IPS-NIHi11 (cell line): ENCODE measurements at regions not wholly inside any gene's neighbourhood (a gene's known extent, or its start where the extent isn't known, plus 50 kb on each side); places are given as distances from the start of the nearest gene placed in this dataset.
A peak's percentile ranks its signal among the peaks of the same experiment; 100 is the strongest.

ENCODE experiments used
- DNase-seq: peaks from one replicate; pipeline ENCODE4 v3.0.0; 2012; ENCODE audit warnings: mixed read lengths, low spot score

DNA sequence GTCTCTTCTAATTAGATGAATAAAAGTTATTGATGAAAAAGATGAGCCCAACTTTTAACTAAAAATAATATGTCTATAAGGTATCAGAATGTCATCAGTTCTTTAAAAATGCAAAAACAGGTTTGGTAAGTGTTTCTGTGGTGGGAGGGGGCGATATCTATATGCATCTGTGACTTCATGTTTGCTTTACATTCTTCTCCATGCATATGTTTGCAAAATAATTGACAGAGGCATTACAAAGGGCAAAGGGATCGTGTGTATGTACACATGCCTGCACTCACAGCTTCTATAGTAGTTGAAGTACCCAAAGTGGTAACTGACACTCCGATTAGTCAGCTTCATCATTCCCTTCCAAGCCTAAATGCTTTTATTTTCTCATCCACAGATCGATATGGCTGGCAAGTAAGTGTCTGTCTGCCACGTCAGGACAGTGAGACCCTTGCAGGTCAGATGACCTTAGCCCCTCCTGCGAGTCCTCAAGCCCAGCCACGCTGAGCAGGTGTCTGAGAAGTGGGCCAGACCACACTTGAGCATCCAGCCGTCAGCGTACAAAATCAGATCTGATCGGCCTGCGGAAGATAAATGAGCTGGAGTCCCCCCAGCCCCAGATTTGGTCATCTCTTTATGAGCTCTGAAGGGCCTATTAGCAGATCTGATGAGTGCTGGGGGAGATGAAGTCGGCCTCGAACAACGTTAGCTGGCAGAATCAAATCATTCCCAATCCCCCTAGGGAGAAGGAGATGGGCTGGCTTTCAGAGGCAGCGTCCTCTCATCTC is 369.1 kb downstream of the MAFB start:
- no peak for DNase-seq

DNA sequence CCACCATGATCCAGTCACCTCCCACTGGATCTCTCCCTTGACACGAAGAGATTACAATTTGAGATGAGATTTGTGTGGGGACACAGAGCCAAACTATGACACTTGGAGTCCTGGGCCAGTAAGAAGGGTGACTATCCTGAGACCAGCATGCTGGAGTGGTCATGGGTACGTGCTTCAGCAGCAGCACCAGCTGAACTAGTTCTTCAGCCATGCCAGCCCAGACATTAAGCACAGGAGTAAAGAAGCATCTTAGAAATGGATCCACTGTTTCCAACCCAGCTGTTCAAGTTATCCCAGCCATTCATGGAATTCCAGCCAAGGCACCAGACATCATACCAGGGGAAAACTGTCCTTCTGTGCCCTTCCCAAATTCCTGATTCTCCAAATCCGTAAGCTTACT is 370.0 kb downstream of the MAFB start:
- no peak for DNase-seq

DNA sequence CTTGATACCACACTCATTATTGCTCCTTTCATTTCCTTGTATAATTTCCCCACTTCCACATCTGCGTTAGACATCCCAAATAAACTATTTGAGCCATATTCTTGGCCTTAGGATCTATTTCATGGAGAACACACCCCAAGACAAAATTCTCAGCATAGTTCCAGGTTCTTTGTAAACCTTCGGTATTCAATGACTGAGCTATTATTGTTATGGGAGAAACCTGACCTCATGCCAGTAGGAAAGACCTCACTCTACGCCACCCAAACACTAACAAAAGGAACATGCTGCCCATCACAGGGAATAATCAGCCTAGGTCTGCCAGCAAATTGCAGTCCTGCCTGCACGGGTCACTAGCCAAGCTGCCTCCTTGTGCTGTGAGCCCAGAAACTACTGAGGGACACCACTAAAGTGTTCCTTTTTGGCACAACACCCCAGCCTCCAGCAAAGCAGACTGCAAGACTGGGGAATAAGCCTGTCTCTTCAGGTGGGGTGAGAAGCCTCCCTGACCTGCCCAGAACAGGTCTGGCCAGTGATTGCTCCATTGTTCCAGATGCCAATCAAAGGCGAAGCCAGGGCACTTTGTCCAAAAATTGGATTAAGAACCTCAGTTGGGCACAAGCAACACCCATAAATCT is 371.8 kb downstream of the MAFB start:
- DNase-seq = no peak

DNA sequence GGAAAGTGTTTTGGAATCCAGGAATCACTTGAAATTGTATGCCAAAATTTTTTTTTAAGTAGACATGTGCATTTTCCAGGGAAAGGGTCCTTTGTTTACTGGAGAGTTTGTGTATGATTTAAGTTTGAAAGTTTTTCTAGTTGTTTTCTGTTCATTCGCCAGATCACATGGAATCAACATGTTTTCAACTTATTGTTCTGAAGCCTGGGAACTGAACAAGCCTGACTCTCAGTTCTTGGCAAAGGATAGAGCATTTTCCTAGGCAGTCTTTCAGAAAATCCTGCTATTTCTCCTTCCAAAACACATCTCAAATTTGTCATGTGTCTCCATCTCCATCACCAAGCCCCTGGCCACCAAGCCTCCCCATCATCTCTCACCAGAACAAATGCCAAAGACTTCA is 374.8 kb downstream of the MAFB start:
- DNase-seq = no peak

DNA sequence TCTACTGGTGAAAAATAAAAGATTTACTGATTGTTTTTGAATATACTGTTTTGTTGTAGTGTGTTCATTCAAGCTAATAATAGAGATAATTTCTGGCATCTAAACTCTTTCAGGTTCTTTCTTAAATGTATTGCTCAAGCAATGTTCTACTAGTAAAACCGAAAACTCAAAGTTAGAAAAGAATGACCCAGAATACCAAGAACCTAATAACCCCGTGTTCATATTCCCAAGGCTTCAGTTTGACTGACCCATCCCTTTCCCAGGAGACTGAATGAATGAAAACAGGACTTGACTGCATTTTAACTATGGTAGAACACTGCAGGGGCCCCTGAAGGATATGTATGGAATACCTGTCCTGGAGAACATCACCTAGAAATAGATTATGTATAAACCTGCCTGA is 375.3 kb downstream of the MAFB start:
- no peak for DNase-seq

DNA sequence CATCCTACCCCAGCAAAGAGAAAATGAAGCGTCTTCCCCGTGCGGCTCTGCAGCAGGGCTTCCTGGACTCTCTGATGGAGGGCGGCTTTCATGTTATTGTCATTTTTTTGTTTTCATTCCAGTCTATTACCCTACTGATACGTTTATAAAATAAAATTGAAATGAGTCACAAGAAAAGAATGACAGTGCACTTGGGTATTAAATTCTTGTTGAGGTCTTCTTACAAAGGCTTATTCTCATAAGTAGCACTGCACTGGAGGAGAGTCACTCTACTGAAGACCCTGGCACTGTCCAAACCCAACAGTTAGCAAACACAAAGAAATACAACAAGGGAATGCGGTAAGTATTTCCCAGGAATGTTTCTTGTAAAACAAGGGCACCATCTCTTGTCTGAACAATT is 379.3 kb downstream of the MAFB start:
- DNase-seq = no peak

DNA sequence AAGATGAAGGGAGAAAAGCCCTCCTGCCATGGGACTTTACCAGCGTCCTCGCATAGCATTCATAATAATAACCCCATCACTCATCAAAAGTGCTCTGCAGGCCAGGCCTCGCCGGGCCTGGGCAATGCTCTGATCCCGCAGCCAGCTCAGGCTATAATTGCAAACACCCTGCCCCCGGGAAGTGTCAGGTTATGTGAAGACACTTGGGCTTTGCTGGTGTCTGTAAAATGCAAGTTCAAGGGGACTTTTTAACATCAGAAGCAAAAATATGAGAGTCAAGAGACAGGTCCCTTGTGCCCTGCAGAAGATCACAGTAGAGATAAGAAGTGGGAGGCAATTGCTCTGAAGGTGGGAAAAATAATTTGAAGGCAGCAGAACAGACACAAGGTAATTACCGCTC is 381.0 kb downstream of the MAFB start:
- DNase-seq = no peak

DNA sequence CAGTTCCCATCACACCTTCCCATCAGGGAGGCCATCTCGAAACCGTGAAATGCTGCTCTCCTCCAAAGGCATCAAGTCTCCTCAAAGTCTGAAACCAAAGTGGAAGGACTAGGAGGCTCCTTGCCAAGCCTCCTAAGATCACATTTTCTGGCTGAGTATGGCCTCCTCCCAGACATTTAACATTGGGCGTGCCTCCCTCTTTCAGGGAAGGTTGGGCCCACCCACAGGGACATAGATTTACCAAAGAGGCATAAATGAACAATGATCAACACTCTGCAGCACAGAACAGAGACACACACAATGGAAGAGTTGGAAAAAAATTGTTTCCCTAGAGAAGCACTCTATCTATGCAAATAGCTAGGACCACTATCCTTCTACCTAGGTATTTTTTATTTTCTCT is 381.8 kb downstream of the MAFB start:
- no peak for DNase-seq

DNA sequence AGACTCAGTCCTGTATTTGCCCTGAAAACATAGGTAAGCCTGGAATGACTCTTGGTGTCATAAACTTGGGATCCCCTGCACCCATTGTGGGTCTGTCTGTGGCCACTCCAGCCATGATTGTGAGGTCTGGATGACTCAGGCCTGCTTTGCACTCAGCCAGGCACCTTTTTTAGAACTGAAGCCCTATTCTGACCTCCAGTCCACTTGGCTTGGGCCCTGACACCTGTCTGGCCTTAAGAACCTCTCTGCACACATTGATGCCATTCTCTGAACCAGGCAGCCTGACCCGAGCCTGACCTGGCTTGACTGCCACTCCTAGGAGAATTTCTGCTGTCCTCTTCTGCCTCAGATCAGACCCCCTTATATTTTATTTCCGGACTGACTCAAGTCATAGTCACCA is 383.7 kb downstream of the MAFB start:
- DNase-seq = no peak

DNA sequence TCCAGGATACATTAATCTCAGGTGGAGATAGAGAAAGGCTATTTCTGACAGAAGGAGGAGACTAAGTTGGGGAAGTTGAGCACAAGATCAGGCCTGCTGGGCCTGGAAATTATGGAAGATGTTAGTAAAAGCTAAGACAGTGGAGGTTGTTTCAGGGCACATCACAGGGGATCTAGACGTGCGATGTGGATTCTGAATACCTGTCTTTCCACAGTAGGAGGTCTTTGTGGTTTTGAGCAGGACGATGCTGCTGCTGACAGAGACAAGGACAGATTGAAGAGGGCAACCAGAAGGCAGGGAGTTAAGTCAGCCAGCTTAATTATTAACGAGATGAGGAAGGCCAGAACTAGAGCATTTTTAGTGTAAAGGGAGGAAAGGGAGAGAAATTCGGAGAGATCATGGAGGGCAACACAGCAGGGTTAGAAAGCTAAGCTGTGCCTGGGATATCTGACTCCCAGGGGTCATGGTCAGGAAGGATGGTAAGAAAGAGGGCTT is 384.9 kb downstream of the MAFB start:
- DNase-seq = no peak

DNA sequence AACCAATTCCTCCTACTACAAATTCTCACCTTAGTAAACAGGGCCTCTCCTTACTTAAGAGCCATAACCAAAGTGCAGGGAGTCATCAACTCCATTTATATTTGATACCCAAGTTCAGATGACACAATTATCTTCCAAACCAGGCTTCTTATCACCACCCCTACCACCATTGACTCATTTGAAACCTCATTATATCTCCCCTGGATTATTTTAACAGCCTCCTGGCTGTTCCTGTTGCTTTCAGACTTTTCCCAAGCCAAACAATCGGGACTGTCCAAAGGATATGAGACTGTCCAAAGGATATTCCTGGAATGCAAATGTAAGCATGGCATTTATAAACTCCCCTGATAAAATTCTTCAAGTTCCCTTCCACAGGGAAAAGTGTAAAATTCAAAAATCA is 394.3 kb downstream of the MAFB start:
- no peak for DNase-seq

DNA sequence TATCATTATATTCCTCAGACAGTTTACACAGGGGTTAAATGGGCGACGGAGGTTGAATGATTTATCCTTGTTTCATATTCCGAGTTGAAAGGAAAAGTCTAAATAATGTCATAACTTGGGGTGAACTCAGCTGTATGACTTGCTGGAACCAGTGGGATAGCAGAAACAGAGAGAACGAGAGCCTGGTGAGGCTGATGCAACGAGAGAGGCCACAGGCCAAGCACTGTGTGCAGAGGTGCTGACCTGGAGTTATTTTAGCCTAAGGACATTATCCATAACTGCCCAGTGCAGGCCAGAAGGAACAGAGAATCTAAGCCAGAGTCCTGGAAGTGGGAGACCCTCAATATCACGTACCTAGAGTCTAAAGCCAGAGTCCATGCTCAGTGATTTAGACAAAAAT is 394.9 kb downstream of the MAFB start:
- no peak for DNase-seq

DNA sequence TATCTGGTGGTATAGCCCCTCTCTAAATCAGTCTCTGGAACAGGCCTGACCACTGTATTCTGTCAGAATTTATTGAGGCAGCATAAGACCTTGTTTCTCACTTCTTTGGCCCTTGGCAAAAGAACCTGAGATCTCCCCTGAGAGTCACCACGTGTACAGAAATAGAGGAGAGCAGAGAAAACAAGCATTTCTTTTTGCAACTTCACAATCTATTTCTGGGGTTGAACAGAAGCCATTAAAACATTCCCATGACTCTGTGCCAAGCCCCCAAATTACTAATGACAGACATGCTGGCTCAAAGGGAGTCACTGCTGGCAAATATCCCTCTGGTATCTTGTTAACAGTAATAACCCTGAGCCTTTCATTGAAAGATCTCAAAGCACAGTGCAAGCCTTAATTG is 395.3 kb downstream of the MAFB start:
- no peak for DNase-seq

DNA sequence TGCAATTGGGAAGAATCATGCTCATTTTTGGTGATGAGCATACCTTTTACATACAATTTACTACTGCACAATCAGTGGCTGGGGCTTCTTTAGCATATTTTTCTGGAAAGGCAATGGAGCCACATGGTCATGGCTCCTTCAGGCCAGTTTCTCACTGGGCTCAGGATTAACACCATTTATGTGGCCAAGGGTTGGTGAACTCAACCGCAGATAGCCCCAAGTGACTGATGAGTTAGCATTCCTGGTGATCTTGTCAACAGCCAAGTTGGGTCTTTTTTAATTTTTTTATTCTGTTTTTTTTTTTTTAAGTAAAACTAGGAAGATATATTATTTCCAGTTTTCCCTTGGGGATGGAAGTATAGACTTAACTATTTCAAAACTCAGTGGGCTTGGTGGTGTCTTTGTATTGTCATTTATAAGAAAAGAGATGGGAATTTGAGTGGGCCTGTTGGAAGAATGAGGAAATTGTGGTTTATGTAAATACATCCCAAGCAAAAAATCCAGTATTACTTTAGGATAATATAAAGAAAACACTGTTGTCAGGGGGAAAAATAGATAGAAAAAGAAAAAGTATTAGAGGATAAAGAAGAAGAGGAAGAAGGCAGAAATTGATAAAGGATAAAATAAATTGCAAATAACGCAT is 397.4 kb downstream of the MAFB start:
- no peak for DNase-seq

DNA sequence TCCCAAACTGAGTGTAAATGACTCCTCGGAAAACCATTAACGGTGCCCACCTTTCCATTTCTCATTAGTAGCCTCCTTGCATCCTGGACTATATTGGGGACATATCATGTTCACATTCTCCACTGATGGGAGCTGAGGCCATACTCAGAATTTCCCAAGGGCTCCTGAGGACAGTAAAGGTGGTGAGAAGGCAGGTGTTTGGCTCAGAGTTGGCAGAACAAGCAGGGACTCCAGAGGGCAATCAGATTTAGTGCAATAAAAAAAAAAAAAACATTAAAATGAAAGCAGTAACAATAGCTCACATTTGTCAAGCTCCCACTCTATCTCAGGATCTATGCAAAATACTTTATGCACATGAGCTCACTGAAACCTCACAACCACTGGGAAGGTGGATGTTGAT is 401.4 kb downstream of the MAFB start:
- no peak for DNase-seq

DNA sequence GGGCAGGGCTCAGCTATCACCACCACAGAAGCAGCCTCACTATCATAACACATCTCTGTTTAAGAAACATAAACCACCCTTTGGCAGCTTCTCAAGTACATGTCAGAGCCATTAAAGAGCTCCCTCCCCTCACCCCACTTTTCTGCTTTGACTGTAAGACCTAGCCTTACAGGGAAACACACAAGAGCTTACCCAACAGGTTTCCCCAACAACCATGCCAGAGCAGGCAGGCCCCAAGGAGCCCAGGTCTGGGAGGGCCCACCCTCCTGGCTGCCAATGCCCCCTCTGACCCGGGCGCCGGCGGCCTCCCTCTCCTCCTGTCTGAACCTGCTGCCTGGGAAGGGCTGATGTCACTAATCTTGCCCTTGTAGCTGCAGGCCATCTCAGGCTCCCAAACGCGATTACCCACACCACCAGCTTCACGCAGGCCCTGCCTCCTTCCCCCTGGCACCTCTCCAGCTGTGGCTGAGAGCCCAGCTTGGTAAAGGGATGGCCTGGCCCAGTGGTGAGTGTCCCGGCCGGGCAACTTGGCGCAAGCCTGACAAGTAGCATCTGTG is 402.0 kb downstream of the MAFB start:
- no peak for DNase-seq

DNA sequence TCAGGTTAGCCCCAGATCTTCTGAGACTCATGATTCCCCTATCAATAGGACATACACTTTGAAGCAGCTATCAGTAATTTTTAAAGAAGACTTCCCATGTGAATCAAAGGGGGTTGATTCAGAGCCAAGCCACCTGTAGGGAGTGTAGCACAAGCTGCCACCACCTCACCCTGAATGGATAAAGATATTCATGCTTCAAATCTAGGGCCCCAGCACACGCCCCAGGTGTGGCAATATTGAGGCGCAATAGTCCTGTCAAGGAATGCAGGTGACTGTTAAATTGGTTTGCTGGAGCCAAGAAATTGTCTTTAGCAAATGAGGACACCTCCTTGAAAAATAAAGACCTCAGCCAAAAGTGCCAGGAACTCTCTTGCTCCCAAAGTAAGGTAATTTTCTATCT is 404.4 kb downstream of the MAFB start:
- DNase-seq = no peak

DNA sequence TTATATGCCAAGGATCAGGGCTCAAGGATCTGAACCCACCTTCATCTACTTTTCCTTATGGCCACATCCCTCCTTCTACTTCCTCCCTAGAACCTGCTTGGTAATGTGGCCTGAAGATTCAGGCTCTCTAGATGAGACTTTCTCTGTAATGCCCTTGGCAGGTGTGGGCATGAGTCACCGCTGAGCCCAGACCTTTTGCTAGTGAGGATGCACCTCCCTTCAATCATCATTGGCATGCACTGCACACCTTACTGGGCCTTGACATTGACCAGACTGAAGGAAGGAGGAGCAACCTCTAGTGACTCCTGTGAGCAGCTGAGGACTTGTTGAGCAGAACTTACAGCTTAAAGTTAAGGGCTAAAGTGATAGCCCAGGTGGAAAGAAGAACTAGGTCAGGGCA is 405.3 kb downstream of the MAFB start:
- DNase-seq = no peak

DNA sequence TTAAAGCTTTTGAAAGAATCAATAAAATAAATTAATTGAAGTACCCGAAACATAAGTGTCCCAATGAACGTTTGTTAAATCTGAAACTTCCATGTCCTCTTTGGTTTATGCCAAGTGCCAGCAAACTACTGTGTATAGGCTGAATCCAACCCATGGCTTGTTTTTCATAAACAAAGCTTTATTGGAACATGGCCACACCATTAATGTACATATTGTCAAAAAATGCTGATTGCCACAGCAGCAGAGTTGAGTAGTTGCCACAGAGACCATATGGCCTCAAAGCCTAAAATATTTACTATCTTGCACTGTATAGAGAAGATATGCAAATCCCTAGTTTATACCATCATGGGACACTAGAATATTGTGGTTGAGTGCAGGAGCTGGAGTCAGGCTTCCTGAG is 406.1 kb downstream of the MAFB start:
- DNase-seq = no peak

DNA sequence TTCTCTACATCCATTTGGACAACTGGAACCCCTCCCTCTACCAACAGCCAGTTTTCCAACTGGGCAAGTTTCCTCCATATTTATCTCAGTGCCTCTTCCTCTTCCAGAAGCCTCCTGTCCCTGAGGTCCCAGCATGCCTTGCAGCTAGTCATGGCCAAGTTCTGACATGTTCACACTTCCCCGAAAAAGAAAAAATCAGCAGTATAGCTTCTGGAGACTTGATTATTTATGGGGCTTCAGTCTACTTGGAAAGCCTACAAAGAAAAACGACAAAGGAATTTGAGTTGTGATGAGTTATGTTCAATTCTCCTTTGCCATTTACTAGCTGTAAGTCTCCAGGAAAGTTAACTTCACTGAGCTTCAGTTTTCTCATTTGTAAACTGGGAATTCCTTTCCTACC is 406.5 kb downstream of the MAFB start:
- DNase-seq = no peak

DNA sequence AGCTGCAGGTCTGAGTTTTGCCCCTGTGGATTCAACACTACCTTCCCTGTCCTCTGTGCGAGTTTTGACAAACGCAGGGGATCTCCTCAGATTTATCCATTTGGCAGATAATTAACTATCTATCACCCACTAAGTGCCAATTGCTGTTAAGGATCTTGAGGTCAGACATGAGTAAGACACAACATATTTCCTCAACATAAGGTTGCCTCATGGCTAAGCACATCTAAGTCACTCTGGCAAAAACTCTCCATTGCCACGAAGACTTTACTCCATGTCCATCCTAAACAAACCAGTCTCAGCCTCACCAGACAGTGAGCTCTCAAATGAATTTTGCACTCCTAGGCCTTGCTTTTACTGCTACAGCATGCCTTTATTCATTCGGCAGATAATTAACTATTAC is 408.4 kb downstream of the MAFB start:
- DNase-seq = no peak

DNA sequence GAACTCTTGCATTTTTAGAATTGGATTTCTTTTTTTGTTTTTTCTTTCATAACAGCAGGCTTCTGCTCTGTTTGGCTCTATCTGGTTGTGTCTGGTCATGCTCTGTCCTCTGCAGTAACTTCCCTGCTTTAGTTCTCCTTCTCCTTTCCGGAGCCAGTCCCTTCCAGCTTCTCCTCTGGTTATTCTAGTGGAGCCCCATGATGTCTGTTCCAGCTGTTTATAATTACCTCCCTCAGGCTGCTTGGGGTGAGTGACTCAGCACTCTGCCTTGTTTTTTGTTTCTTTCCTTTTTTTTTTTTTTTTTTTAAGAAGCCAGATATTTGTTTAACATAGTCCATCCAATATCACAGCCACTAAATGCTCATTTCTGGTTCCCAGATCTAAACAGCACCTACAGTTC is 409.6 kb downstream of the MAFB start:
- DNase-seq = peak; percentile 23

DNA sequence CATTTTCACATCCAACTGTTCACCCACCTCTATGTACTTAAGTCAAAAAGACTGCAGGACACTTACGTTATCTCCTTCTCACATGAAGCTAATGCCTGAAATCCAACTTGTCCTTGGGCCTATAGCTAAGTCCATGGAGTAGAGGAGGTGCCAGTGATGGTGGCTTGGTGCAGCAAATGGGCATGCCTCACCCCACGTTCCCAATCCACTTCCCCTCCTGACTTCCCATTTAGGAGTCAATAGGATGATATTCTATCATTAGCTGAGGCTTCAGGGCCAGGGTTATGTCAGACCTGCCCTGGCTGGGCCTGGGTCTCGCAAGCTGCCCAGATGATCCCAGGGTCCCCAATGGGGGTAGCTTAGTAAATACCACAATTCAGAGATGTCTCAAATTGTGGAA is 410.4 kb downstream of the MAFB start:
- no peak for DNase-seq
